K562 (cell line): ENCODE measurements at regions not wholly inside any gene's neighbourhood (a gene's known extent, or its start where the extent isn't known, plus 50 kb on each side); places are given as distances from the start of the nearest gene placed in this dataset.

Experiments used
- ATAC-seq: fragments of 200-7000 bp; cut with Tn5 transposase; 3 replicates; pipeline ENCODE4 v1.9.1; 2020; ENCODE audit warnings: moderate library complexity
- BruUV-seq: library from RNA; stranded (reverse); fragments of 400-500 nt; replicated peaks from 2 replicates; lab custom pipeline; 2021; lab: Mats Ljungman, UMichigan
- CTCF ChIA-PET: fragments of 300-600 bp; formaldehyde crosslinking; extraction: SDS; loops from one replicate; lab custom pipeline; 2021; ENCODE audit warnings: low intra/inter-chr PET ratio; lab: Yijun Ruan, JAX
- POLR2A ChIA-PET: fragments of 300-600, 350-650 bp; sonication (Branson Sonifier 250); formaldehyde crosslinking; extraction: SDS; loops from one replicate; lab custom pipeline; 2021; ENCODE audit warnings: antibody characterized with exemption, inconsistent platforms; lab: Yijun Ruan, JAX
- DNase-seq, 4 experiments: peaks; one replicate each; pipeline versions ENCODE4 v3.0.0 to v3.0.0-alpha.2; 2011 to 2018; ENCODE audit warnings: low spot score in 3 of 4, mixed read lengths in 3 of 4; ENCODE audit errors: extremely low read depth in 1 of 4
- FAIRE-seq: peaks from 2 replicates; lab custom pipeline; 2011; peaks lifted over from hg19 to GRCh38; lab: Jason Lieb, UNC
- H2AFZ ChIP-seq: 2 replicates; pipeline ENCODE4 v1.6.0; 2011; ENCODE audit warnings: low read depth, low read length, control low read depth, inconsistent platforms
- H3K27ac ChIP-seq: fragments of 200-600 bp; 3 replicates; pipeline ENCODE4 v1.8.0; 2011; ENCODE audit warnings: low read depth, mild to moderate bottlenecking, control low read depth, inconsistent platforms, low read length, moderate library complexity, mixed read lengths; ENCODE audit errors: extremely low read depth
- H3K27me3 ChIP-seq, 2 experiments: fragments of 300-600 bp in 1 of 2; 2 replicates in 1 of 2; 3 replicates in 1 of 2; pipeline versions ENCODE4 v1.6.0 to v1.8.0; 2011; ENCODE audit warnings: inconsistent platforms in 2 of 2, low read length in 2 of 2, mild to moderate bottlenecking in 1 of 2, mixed read lengths in 1 of 2, moderate library complexity in 1 of 2; ENCODE audit not compliant: control insufficient read depth in 2 of 2, insufficient read depth in 2 of 2
- H3K36me3 ChIP-seq: fragments of 300-600 bp; 3 replicates; pipeline ENCODE4 v1.8.0; 2011; ENCODE audit warnings: mild to moderate bottlenecking, low read length, inconsistent platforms; ENCODE audit not compliant: control insufficient read depth, insufficient read depth
- H3K4me1 ChIP-seq, 2 experiments: fragments of 200-600 bp in 1 of 2; replicated peaks in 1 of 2; 2 replicates in 1 of 2; 3 replicates in 1 of 2; pipeline versions ENCODE4 v1.5.1 to v1.8.0; 2011; ENCODE audit warnings: inconsistent platforms in 2 of 2, low read length in 2 of 2, mild to moderate bottlenecking in 1 of 2, mixed read lengths in 1 of 2, moderate library complexity in 1 of 2; ENCODE audit not compliant: control insufficient read depth in 2 of 2, insufficient read depth in 2 of 2
- H3K4me2 ChIP-seq: 2 replicates; pipeline ENCODE4 v1.6.1; 2011; ENCODE audit warnings: low read length, control low read depth, inconsistent platforms, mixed read lengths; ENCODE audit not compliant: insufficient read depth
- H3K4me3 ChIP-seq: fragments of 200-600 bp; sonication (generic), shearing (Covaris generic); 2 replicates; pipeline ENCODE4 v1.5.1; 2016; ENCODE audit warnings: control low read depth, inconsistent platforms
- H3K79me2 ChIP-seq: fragments of 200-600 bp; 3 replicates; pipeline ENCODE4 v1.8.0; 2011; ENCODE audit warnings: low read length, inconsistent platforms; ENCODE audit not compliant: control insufficient read depth, insufficient read depth
- H3K9ac ChIP-seq, 2 experiments: 2 replicates each; pipeline versions ENCODE4 v1.6.0 to v1.6.1; 2011; ENCODE audit warnings: low read depth in 2 of 2, low read length in 2 of 2, control low read depth in 1 of 2, inconsistent platforms in 1 of 2, mild to moderate bottlenecking in 1 of 2, mixed read lengths in 1 of 2; ENCODE audit not compliant: insufficient read depth in 1 of 2
- H3K9me1 ChIP-seq: one replicate; pipeline ENCODE4 v1.6.0; 2011; ENCODE audit warnings: inconsistent platforms, mild to moderate bottlenecking, low read length, moderate library complexity; ENCODE audit not compliant: control insufficient read depth, insufficient read depth
- H3K9me3 ChIP-seq: replicated peaks from 2 replicates; pipeline ENCODE4 v1.5.1; 2011; ENCODE audit warnings: low read depth, low read length, inconsistent platforms; ENCODE audit not compliant: control insufficient read depth, insufficient read depth
- H4K20me1 ChIP-seq: replicated peaks from 2 replicates; pipeline ENCODE4 v1.6.1; 2011; ENCODE audit warnings: low read length, inconsistent platforms, mixed read lengths; ENCODE audit not compliant: control insufficient read depth, insufficient read depth
- CHAMP1 ChIP-seq: fragments of 450-650 bp; IDR thresholded peaks from 2 replicates; pipeline ENCODE4 v1.6.1; 2016; ENCODE audit warnings: mild to moderate bottlenecking
- CTCF ChIP-seq, 3 experiments: IDR thresholded peaks in 2 of 3; conservative IDR thresholded peaks in 1 of 3; 2 replicates each; pipeline ENCODE4 v1.5.1; 2011 to 2012; ENCODE audit warnings: low read length in 3 of 3, mild to moderate bottlenecking in 3 of 3, control low read depth in 2 of 3, improper control_type of control experiment in 1 of 3, inconsistent platforms in 1 of 3, low read depth in 1 of 3, mixed read lengths in 1 of 3, moderate library complexity in 1 of 3; ENCODE audit not compliant: insufficient read depth in 2 of 3
- DEAF1 ChIP-seq: fragments of 450-650 bp; formaldehyde crosslinking; IDR thresholded peaks from 2 replicates; pipeline ENCODE4 v1.4.0; 2020; ENCODE audit warnings: mild to moderate bottlenecking, moderate library complexity
- HBP1 ChIP-seq: fragments of 450-650 bp; formaldehyde crosslinking; IDR thresholded peaks from 2 replicates; pipeline ENCODE4 v1.4.0; 2022; ENCODE audit warnings: missing genetic modification characterization
- RAD21 ChIP-seq, 2 experiments: fragments of 250-450 bp in 1 of 2; fragments of 450-650 bp in 1 of 2; sonication (Bioruptor Pico) in 1 of 2; formaldehyde crosslinking in 1 of 2; IDR thresholded peaks in 1 of 2; conservative IDR thresholded peaks in 1 of 2; 2 replicates each; pipeline versions ENCODE4 v1.4.0 to v1.8.0; 2020 to 2022; ENCODE audit warnings: mild to moderate bottlenecking in 2 of 2, moderate library complexity in 1 of 2
- RFX7 ChIP-seq: fragments of 250-450 bp; sonication (Bioruptor Pico); IDR thresholded peaks from 2 replicates; pipeline ENCODE4 v1.5.1; 2021; ENCODE audit warnings: mild to moderate bottlenecking
- SIN3B ChIP-seq: fragments of 450-650 bp; IDR thresholded peaks from 2 replicates; pipeline ENCODE4 v1.6.1; 2017; ENCODE audit warnings: low read depth, mild to moderate bottlenecking, moderate library complexity
- SMAD1 ChIP-seq: fragments of 150-350 bp; IDR thresholded peaks from 2 replicates; pipeline ENCODE4 v1.6.1; 2014; ENCODE audit warnings: low read length, low read depth; ENCODE audit not compliant: partially characterized antibody
- SMC3 ChIP-seq: conservative IDR thresholded peaks from 2 replicates; pipeline ENCODE4 v1.6.1; 2011; ENCODE audit warnings: low read depth, low read length, improper control_type of control experiment; ENCODE audit not compliant: insufficient read depth
- ZFP30 ChIP-seq: fragments of 250-450 bp; sonication (Bioruptor Pico); IDR thresholded peaks from 2 replicates; pipeline ENCODE4 v1.8.0; 2022; ENCODE audit warnings: moderate library complexity, mild to moderate bottlenecking, inconsistent platforms, borderline replicate concordance
- ZNF699 ChIP-seq: fragments of 250-450 bp; sonication (Bioruptor Pico); IDR thresholded peaks from 2 replicates; pipeline ENCODE4 v1.8.0; 2021; ENCODE audit warnings: mild to moderate bottlenecking, moderate library complexity; ENCODE audit not compliant: insufficient replicate concordance
- WGBS: fragments of 100-300 bp; shearing (Covaris generic); methylation state at CpG from one replicate; pipeline ENCODE4 v1.1.6; 2016; ENCODE audit warnings: low coverage, mixed read lengths; ENCODE audit not compliant: insufficient coverage; ENCODE audit errors: missing lambda C conversion rate; 5-methylcytosine and 5-hydroxymethylcytosine counted together
- in situ Hi-C: fragments of 300-500 bp; cut with MboI; formaldehyde crosslinking; loops from 4 replicates; pipeline ENCODE4 v1.15.0; 2018; ENCODE audit warnings: inconsistent platforms, mixed read lengths
- intact Hi-C: fragments of 100-400 bp; cut with micrococcal nuclease; formaldehyde crosslinking; loops from 2 replicates; pipeline ENCODE4 v1.14.2; 2022

GRCh38 chr6:6058054-6058444 is 51.3 kb upstream of the NRN1 start (continued):
- TF ChIP-seq CHAMP1 (no peak), SMAD1 (no peak), ZFP30 (no peak), SMC3 (no peak), SIN3B (no peak)

GRCh38 chr6:6057442-6058053 is 50.8 kb upstream of the NRN1 start:
- H3K27me3 ChIP-seq: peaks cover 0 to 5% of the 10 kb centered on the region in 2 experiments; a peak in 2 of 5 replicates
- ChIA-PET CTCF (interaction anchor here (0.6 to 1.5 kb wide), 3 partner anchors 168 to 581 kb away, joined by 3 to 6 read pairs (median 4); no protein-coding TSS in a partner anchor), POLR2A (no interaction called here)
- peak; percentile 93 for ATAC-seq
- H3K36me3 ChIP-seq: no peaks in the 10 kb centered on the region
- H3K4me1 ChIP-seq: no peaks in the 10 kb centered on the region
- FAIRE-seq: peak; percentile 92
- H4K20me1 ChIP-seq: no peaks in the 10 kb centered on the region
- peak; percentile 31 to 64 (median 44) for DNase-seq
- intact Hi-C loops (loop anchor here (1.0 to 10.0 kb wide), 3 partner anchors 75 to 490 kb away; no protein-coding TSS in a partner anchor), in situ Hi-C loops (loop anchor here (25.0 kb wide), 1 partner anchor 480 kb away; no protein-coding TSS in a partner anchor)
- H2AFZ ChIP-seq: no peak overlapping the region
- H3K9me1 ChIP-seq: no peaks in the 10 kb centered on the region
- no peaks in the 10 kb centered on the region for H3K79me2 ChIP-seq
- no peak overlapping the region for H3K9ac ChIP-seq
- WGBS: 4% methylated on average over 9 of the region's 9 CpGs
- H3K4me3 ChIP-seq: no peak overlapping the region
- H3K4me2 ChIP-seq: no peak overlapping the region
- H3K9me3 ChIP-seq: no peaks in the 10 kb centered on the region
- H3K27ac ChIP-seq: no peak overlapping the region
- no TSS peak for BruUV-seq
- TF ChIP-seq RFX7 (CRISPR knock-in tag): no peak
- peak; percentile 62 to 81 for TF ChIP-seq RAD21 (CRISPR knock-in tag; conservative IDR thresholded peaks at IDR 0.05 in 1 of 2, IDR thresholded peaks at IDR 0.05 in 1 of 2)
- TF ChIP-seq SMC3: peak; percentile 32; the same call in 1 of the 2 replicates
- no peak for TF ChIP-seq HBP1 (CRISPR knock-in tag)
- TF ChIP-seq DEAF1 (CRISPR knock-in tag): peak; percentile 64; the same call in 1 of the 2 replicates
- TF ChIP-seq CTCF (IDR thresholded peaks at IDR 0.05 in 2 of 3, conservative IDR thresholded peaks at IDR 0.05 in 1 of 3; ENCODE audit: insufficient read depth in 2 of 3, low read depth in 1 of 3, low read length in 3 of 3): peak; percentile 38 to 76 (median 66); a peak in 5 of 6 replicates
- no peak for TF ChIP-seq ZNF699 (CRISPR knock-in tag)
